CD4-positive, alpha-beta T cell (primary cell): ENCODE measurements at regions not wholly inside any gene's neighbourhood (a gene's known extent, or its start where the extent isn't known, plus 50 kb on each side); places are given as distances from the start of the nearest gene placed in this dataset.

Experiments
- ATAC-seq: fragments of 200-7000 bp; cut with Tn5 transposase; one replicate; pipeline ENCODE4 v1.10.0; 2022; ENCODE audit warnings: mild to moderate bottlenecking; ENCODE audit not compliant: poor library complexity
- CTCF ChIA-PET: fragments of 350-600 bp; sonication (Branson Sonifier 250); formaldehyde crosslinking; loops from one replicate; lab custom pipeline; 2021; ENCODE audit warnings: antibody characterized with exemption, inconsistent platforms; lab: Charles Lee
- POLR2A ChIA-PET: fragments of 350-600 bp; sonication (Branson Sonifier 250); formaldehyde crosslinking; loops from one replicate; lab custom pipeline; 2021; ENCODE audit warnings: antibody characterized with exemption, inconsistent platforms; lab: Charles Lee
- DNase-seq, 14 experiments: peaks; one replicate each; pipeline ENCODE4 v3.0.0-alpha.2; 2013 to 2020; ENCODE audit warnings: mixed read lengths in 2 of 14
- H3K27ac ChIP-seq, 2 donors: one replicate each; pipeline versions ENCODE4 v1.5.1 to v1.7.0; 2013; ENCODE audit warnings: low read length in 2 of 2, low read depth in 1 of 2, mild to moderate bottlenecking in 1 of 2
- H3K27me3 ChIP-seq, 2 experiments: 1 replicate in 1 of 2; 2 replicates in 1 of 2; pipeline versions ENCODE4 v1.6.1 to v1.7.0; 2013; ENCODE audit warnings: low read length in 2 of 2, control low read depth in 1 of 2, mild to moderate bottlenecking in 1 of 2, moderate library complexity in 1 of 2; ENCODE audit not compliant: insufficient read depth in 2 of 2, control insufficient read depth in 1 of 2
- H3K36me3 ChIP-seq: one replicate; pipeline ENCODE4 v1.6.1; 2013; ENCODE audit warnings: low read length, control low read depth; ENCODE audit not compliant: insufficient read depth
- H3K4me1 ChIP-seq: one replicate; pipeline ENCODE4 v1.6.1; 2013; ENCODE audit warnings: low read length, control low read depth; ENCODE audit not compliant: insufficient read depth
- H3K4me3 ChIP-seq: one replicate; pipeline ENCODE4 v1.5.1; 2013; ENCODE audit warnings: mild to moderate bottlenecking, low read length, moderate library complexity
- H3K9me3 ChIP-seq, 2 experiments: 1 replicate in 1 of 2; 2 replicates in 1 of 2; pipeline versions ENCODE4 v1.6.1 to v1.7.0; 2013; ENCODE audit warnings: low read length in 2 of 2, mild to moderate bottlenecking in 2 of 2, control low read depth in 1 of 2, moderate library complexity in 1 of 2; ENCODE audit not compliant: control insufficient read depth in 1 of 2, insufficient read depth in 1 of 2
- H3K27ac Mint-ChIP-seq: one replicate; pipeline ENCODE4 v1.8.0; 2020; ENCODE audit warnings: mixed read lengths
- H3K27me3 Mint-ChIP-seq: one replicate; pipeline ENCODE4 v1.8.0; 2021; ENCODE audit warnings: mixed read lengths
- H3K36me3 Mint-ChIP-seq: one replicate; pipeline ENCODE4 v1.8.0; 2021; ENCODE audit warnings: low read depth, mixed read lengths
- H3K4me1 Mint-ChIP-seq: one replicate; pipeline ENCODE4 v1.8.0; 2021; ENCODE audit warnings: low read depth, mixed read lengths
- H3K4me3 Mint-ChIP-seq: one replicate; pipeline ENCODE4 v1.8.0; 2020; ENCODE audit warnings: mild to moderate bottlenecking, mixed read lengths
- H3K9me3 Mint-ChIP-seq: one replicate; pipeline ENCODE4 v1.8.0; 2020; ENCODE audit warnings: mixed read lengths
- intact Hi-C, 2 experiments: fragments of 100-400 bp; cut with DNase I in 1 of 2; cut with micrococcal nuclease in 1 of 2; formaldehyde crosslinking; loops; one replicate each; pipeline versions ENCODE4 v1.15.1 to v1.9.0; 2023 to 2025; cut with DNase I, micrococcal nuclease
- TF ChIP-seq, protein P1 (sequence below): fragments of 200-600 bp; IDR thresholded peaks from one replicate; pipeline ENCODE4 v1.8.0; 2022; ENCODE audit warnings: antibody characterized with exemption, mild to moderate bottlenecking

DNA sequence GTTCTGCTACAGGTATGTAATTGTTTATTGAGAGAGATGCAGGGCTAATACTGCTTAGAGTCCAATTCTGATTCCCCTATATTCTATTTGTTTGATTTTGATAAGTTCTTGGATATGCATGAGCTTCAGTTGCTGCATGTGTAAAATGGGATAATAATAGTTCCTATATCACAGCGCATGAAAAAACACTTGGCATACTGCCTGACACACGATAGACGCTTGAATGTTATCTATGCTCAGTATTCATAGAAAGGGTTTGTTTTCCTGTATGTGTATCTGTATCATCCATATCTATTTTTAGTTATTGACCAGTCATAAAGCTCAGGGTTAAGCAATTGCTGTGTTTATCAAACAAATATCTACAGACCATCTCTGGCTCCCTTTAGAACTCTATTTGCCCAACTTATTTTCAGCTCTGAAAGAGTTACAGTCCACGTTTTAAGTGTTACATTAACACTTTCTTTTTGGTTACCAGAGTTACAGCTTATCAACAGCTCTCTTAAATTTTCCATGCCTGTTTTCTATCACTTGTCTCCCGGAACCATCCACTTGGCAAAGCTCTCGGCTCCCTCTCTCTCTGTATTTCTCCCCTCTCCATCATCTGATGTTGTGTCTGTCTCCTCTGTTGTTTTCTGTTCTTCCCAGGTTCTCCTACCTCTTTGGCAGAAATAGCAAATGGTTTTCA is 334.8 kb downstream of the CBLN1 start:
- Mint-ChIP-seq H3K9me3 (peaks cover 1% of the 10 kb centered on the region), H3K27me3 (no peaks in the 10 kb centered on the region), H3K4me3 (no peak overlapping the region), H3K36me3 (no peaks in the 10 kb centered on the region), H3K4me1 (no peaks in the 10 kb centered on the region), H3K27ac (no peak overlapping the region)
- ATAC-seq (no peak), DNase-seq (no peak)
- TF ChIP-seq, protein P1, sequence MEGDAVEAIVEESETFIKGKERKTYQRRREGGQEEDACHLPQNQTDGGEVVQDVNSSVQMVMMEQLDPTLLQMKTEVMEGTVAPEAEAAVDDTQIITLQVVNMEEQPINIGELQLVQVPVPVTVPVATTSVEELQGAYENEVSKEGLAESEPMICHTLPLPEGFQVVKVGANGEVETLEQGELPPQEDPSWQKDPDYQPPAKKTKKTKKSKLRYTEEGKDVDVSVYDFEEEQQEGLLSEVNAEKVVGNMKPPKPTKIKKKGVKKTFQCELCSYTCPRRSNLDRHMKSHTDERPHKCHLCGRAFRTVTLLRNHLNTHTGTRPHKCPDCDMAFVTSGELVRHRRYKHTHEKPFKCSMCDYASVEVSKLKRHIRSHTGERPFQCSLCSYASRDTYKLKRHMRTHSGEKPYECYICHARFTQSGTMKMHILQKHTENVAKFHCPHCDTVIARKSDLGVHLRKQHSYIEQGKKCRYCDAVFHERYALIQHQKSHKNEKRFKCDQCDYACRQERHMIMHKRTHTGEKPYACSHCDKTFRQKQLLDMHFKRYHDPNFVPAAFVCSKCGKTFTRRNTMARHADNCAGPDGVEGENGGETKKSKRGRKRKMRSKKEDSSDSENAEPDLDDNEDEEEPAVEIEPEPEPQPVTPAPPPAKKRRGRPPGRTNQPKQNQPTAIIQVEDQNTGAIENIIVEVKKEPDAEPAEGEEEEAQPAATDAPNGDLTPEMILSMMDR, result no peak
- CTCF ChIA-PET, result no interaction called here
- H3K36me3 ChIP-seq, result no peaks in the 10 kb centered on the region
- intact Hi-C loops, result no loop called here
- no peaks in the 10 kb centered on the region for H3K27me3 ChIP-seq
- H3K9me3 ChIP-seq, result peaks cover 0 to 12% of the 10 kb centered on the region in 2 experiments
- POLR2A ChIA-PET, result no interaction called here
- H3K27ac ChIP-seq, result no peak overlapping the region
- no peaks in the 10 kb centered on the region for H3K4me1 ChIP-seq
- no peak overlapping the region for H3K4me3 ChIP-seq

DNA sequence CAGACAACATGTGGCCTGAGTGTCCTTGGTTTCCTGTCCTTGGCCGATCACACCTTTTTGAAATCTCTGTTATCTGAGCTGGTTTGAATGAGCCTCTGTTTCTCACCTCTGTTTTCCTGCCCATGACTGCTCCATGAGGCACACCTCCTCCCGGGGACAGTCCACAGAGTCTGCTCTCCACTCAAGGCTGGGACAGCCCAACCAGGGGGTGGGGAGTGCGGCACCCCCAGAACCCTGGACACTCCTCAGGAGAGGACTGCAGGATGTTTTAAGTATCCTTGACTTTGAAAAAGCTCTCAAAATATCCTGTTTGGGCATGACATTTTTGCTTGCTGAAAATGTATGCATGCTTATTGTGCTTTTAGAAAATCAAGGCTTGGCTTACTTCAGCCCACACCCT is 333.0 kb upstream of the N4BP1 start:
- ATAC-seq (no peak), DNase-seq (no peak)
- H3K4me1 ChIP-seq, result no peaks in the 10 kb centered on the region
- Mint-ChIP-seq H3K27ac (no peak overlapping the region), H3K4me1 (no peaks in the 10 kb centered on the region), H3K4me3 (no peak overlapping the region), H3K27me3 (no peaks in the 10 kb centered on the region), H3K9me3 (no peaks in the 10 kb centered on the region), H3K36me3 (no peaks in the 10 kb centered on the region)
- peaks cover 0 to 10% of the 10 kb centered on the region in 2 experiments for H3K9me3 ChIP-seq
- H3K27me3 ChIP-seq, result no peaks in the 10 kb centered on the region
- ChIA-PET CTCF (no interaction called here), POLR2A (no interaction called here)
- no peaks in the 10 kb centered on the region for H3K36me3 ChIP-seq
- TF ChIP-seq, protein P1, result no peak
- intact Hi-C loops, result no loop called here
- H3K27ac ChIP-seq, result no peak overlapping the region
- no peak overlapping the region for H3K4me3 ChIP-seq

DNA sequence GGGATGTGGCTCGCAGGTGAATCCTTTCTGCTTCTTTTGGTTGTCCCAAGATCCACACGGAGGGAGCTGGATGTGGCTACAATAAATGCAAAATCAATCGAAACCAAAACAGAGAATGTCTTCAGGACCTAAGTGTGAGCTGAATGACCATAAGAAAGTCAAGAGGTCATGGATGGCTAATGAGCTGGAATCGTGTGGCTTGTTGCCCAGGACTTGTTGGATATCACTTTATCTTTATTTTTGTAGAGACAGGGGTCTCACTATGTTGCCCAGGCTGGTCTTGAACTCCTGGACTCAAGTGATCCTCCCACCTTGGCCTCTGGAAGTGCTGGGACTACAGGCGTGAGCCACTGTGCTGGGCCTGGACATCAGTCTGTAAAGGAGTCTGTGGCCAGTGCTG is 326.8 kb upstream of the N4BP1 start:
- no peaks in the 10 kb centered on the region for H3K36me3 Mint-ChIP-seq

More for the DNA sequence above, 326.8 kb upstream of the N4BP1 start:
- no peaks in the 10 kb centered on the region for H3K36me3 ChIP-seq
- intact Hi-C loops, result no loop called here
- no peaks in the 10 kb centered on the region for H3K27me3 ChIP-seq
- Mint-ChIP-seq H3K4me3 (no peak overlapping the region), H3K9me3 (peaks cover 4% of the 10 kb centered on the region), H3K4me1 (no peaks in the 10 kb centered on the region), H3K27ac (no peak overlapping the region), H3K27me3 (no peaks in the 10 kb centered on the region)
- no peaks in the 10 kb centered on the region for H3K4me1 ChIP-seq
- peaks cover 0 to 22% of the 10 kb centered on the region in 2 experiments for H3K9me3 ChIP-seq
- TF ChIP-seq, protein P1, result no peak
- no peak for DNase-seq
- H3K4me3 ChIP-seq, result no peak overlapping the region
- ATAC-seq, result no peak
- H3K27ac ChIP-seq, result no peak overlapping the region
- ChIA-PET POLR2A (no interaction called here), CTCF (no interaction called here)
